ENCODE measurements at regions not wholly inside any gene's neighbourhood (a gene's known extent, or its start where the extent isn't known, plus 50 kb on each side); places are given as distances from the start of the nearest gene placed in this dataset.

DNA sequence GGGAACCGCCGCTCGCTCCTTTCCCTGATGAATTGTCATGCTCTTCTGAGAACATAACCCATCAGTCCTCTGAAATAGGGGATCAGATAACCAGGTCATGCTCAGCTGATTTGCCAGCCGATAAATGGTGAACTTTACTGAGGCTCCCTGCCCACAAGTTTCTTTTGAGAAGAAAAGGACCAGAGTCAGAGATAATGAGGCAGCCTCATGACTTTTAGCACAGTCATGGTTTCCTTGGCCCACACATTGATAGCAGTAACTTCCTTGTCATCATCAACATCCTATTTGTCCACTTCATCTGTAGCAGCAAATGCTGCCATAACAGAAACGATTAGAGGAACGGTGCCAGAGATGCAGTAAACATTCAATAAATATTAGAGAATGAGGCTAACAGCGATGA lies 509.0 kb downstream of the GATA3 start:
- TF ChIP-seq ZNF70 (CRISPR knock-in tag; IDR thresholded peaks at IDR 0.05) (no peak), OSR1 (CRISPR knock-in tag; IDR thresholded peaks at IDR 0.05) (no peak), TOX (CRISPR knock-in tag; IDR thresholded peaks at IDR 0.05; ENCODE audit: borderline replicate concordance) (no peak), ARNTL (CRISPR knock-in tag; IDR thresholded peaks at IDR 0.05; ENCODE audit: borderline replicate concordance, low read depth) (no peak), ESRRG (CRISPR knock-in tag; IDR thresholded peaks at IDR 0.05) (no peak), ISL1 (CRISPR knock-in tag; IDR thresholded peaks at IDR 0.05) (no peak)
- TF ChIP-seq, protein P1, sequence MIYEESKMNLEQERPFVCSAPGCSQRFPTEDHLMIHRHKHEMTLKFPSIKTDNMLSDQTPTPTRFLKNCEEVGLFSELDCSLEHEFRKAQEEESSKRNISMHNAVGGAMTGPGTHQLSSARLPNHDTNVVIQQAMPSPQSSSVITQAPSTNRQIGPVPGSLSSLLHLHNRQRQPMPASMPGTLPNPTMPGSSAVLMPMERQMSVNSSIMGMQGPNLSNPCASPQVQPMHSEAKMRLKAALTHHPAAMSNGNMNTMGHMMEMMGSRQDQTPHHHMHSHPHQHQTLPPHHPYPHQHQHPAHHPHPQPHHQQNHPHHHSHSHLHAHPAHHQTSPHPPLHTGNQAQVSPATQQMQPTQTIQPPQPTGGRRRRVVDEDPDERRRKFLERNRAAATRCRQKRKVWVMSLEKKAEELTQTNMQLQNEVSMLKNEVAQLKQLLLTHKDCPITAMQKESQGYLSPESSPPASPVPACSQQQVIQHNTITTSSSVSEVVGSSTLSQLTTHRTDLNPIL (CRISPR knock-in tag; IDR thresholded peaks at IDR 0.05; ENCODE audit: low read depth), result no peak
- no peak for ATAC-seq

GRCh38 chr10:8566737-8567136 lies 512.2 kb downstream of the GATA3 start:
- no peak for TF ChIP-seq OSR1 (CRISPR knock-in tag; IDR thresholded peaks at IDR 0.05)
- TF ChIP-seq ZFP30 (CRISPR knock-in tag; IDR thresholded peaks at IDR 0.05), result no peak
- no peak for TF ChIP-seq TOX (CRISPR knock-in tag; IDR thresholded peaks at IDR 0.05; ENCODE audit: borderline replicate concordance)
- TF ChIP-seq ZNF565 (CRISPR knock-in tag; conservative IDR thresholded peaks at IDR 0.05; ENCODE audit: low read depth), result no peak
- no peak for TF ChIP-seq ZNF8 (CRISPR knock-in tag; IDR thresholded peaks at IDR 0.05)
- TF ChIP-seq, protein P2, sequence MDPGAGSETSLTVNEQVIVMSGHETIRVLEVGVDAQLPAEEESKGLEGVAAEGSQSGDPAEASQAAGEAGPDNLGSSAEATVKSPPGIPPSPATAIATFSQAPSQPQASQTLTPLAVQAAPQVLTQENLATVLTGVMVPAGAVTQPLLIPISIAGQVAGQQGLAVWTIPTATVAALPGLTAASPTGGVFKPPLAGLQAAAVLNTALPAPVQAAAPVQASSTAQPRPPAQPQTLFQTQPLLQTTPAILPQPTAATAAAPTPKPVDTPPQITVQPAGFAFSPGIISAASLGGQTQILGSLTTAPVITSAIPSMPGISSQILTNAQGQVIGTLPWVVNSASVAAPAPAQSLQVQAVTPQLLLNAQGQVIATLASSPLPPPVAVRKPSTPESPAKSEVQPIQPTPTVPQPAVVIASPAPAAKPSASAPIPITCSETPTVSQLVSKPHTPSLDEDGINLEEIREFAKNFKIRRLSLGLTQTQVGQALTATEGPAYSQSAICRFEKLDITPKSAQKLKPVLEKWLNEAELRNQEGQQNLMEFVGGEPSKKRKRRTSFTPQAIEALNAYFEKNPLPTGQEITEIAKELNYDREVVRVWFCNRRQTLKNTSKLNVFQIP (CRISPR knock-in tag; IDR thresholded peaks at IDR 0.05; ENCODE audit: borderline replicate concordance, low read depth), result no peak
- TF ChIP-seq ZNF70 (CRISPR knock-in tag; IDR thresholded peaks at IDR 0.05), result no peak
- no peak for TF ChIP-seq ZC3H10 (CRISPR knock-in tag; IDR thresholded peaks at IDR 0.05)
- TF ChIP-seq CSDC2 (CRISPR knock-in tag; IDR thresholded peaks at IDR 0.05), result no peak
- TF ChIP-seq, protein P1 (CRISPR knock-in tag; IDR thresholded peaks at IDR 0.05; ENCODE audit: low read depth), result no peak
- no peak for TF ChIP-seq BACH2 (CRISPR knock-in tag; IDR thresholded peaks at IDR 0.05; ENCODE audit: borderline replicate concordance)
- ATAC-seq, result no peak

DNA sequence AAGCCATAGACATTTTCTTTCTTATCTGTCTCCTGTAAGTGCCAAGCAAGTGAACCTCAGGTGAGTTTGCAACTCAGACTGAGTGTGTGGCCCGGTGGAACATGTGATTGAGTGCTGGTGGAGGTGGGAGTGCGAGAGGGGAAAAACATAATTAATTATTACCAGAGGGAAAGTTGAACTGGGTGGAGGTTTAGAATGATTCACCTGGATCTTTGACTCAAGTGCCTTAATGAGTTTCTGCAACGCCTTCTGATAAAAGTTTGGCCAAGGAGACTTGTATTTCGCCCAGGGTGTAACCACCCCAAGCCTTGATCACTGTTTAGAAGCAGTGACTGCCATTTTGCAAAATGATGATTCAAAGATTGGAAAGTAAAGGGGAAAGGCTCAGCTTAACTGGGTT lies 513.9 kb downstream of the GATA3 start:
- no peak for ATAC-seq
- TF ChIP-seq ZNF70 (CRISPR knock-in tag; IDR thresholded peaks at IDR 0.05) (no peak), TOX (CRISPR knock-in tag; IDR thresholded peaks at IDR 0.05; ENCODE audit: borderline replicate concordance) (no peak), TCF4 (CRISPR knock-in tag; IDR thresholded peaks at IDR 0.05; ENCODE audit: borderline replicate concordance) (no peak), ZC3H10 (CRISPR knock-in tag; IDR thresholded peaks at IDR 0.05) (no peak), ARNTL (CRISPR knock-in tag; IDR thresholded peaks at IDR 0.05; ENCODE audit: borderline replicate concordance, low read depth) (no peak), GLIS3 (CRISPR knock-in tag; IDR thresholded peaks at IDR 0.05) (no peak), ZFP3 (CRISPR knock-in tag; IDR thresholded peaks at IDR 0.05) (no peak), ZNF8 (CRISPR knock-in tag; IDR thresholded peaks at IDR 0.05) (no peak), BACH2 (CRISPR knock-in tag; IDR thresholded peaks at IDR 0.05; ENCODE audit: borderline replicate concordance) (no peak), ESRRG (CRISPR knock-in tag; IDR thresholded peaks at IDR 0.05) (no peak), ZFP30 (CRISPR knock-in tag; IDR thresholded peaks at IDR 0.05) (no peak), PATZ1 (CRISPR knock-in tag; IDR thresholded peaks at IDR 0.05; ENCODE audit: borderline replicate concordance) (no peak), RARB (CRISPR knock-in tag; IDR thresholded peaks at IDR 0.05) (no peak), ISL1 (CRISPR knock-in tag; IDR thresholded peaks at IDR 0.05) (no peak), PPARA (CRISPR knock-in tag; IDR thresholded peaks at IDR 0.05; ENCODE audit: borderline replicate concordance) (no peak), ZNF565 (CRISPR knock-in tag; conservative IDR thresholded peaks at IDR 0.05; ENCODE audit: low read depth) (no peak)
- TF ChIP-seq, protein P2 (CRISPR knock-in tag; IDR thresholded peaks at IDR 0.05; ENCODE audit: borderline replicate concordance, low read depth), result no peak
- TF ChIP-seq, protein P1 (CRISPR knock-in tag; IDR thresholded peaks at IDR 0.05; ENCODE audit: low read depth), result no peak
- TF ChIP-seq, protein P3, sequence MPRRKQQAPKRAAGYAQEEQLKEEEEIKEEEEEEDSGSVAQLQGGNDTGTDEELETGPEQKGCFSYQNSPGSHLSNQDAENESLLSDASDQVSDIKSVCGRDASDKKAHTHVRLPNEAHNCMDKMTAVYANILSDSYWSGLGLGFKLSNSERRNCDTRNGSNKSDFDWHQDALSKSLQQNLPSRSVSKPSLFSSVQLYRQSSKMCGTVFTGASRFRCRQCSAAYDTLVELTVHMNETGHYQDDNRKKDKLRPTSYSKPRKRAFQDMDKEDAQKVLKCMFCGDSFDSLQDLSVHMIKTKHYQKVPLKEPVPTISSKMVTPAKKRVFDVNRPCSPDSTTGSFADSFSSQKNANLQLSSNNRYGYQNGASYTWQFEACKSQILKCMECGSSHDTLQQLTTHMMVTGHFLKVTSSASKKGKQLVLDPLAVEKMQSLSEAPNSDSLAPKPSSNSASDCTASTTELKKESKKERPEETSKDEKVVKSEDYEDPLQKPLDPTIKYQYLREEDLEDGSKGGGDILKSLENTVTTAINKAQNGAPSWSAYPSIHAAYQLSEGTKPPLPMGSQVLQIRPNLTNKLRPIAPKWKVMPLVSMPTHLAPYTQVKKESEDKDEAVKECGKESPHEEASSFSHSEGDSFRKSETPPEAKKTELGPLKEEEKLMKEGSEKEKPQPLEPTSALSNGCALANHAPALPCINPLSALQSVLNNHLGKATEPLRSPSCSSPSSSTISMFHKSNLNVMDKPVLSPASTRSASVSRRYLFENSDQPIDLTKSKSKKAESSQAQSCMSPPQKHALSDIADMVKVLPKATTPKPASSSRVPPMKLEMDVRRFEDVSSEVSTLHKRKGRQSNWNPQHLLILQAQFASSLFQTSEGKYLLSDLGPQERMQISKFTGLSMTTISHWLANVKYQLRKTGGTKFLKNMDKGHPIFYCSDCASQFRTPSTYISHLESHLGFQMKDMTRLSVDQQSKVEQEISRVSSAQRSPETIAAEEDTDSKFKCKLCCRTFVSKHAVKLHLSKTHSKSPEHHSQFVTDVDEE (CRISPR knock-in tag; IDR thresholded peaks at IDR 0.05), result no peak
